Heart left ventricle (tissue), 13 donors: ENCODE measurements at regions not wholly inside any gene's neighbourhood (a gene's known extent, or its start where the extent isn't known, plus 50 kb on each side); places are given as distances from the start of the nearest gene placed in this dataset.

ENCODE experiments used
- CTCF ChIP-seq, 12 donors: fragments of 200-600 bp; sonication (generic) in 4 of 12; IDR thresholded peaks; one replicate each; pipeline versions ENCODE4 v1.5.0 to v1.8.0; 2018 to 2022; ENCODE audit warnings: antibody characterized with exemption in 12 of 12, mild to moderate bottlenecking in 5 of 12
- POLR2A ChIP-seq, 2 donors: fragments of 450-650 bp; IDR thresholded peaks; one replicate each; pipeline ENCODE4 v1.6.1; 2017; ENCODE audit warnings: antibody characterized with exemption in 2 of 2, mild to moderate bottlenecking in 2 of 2, moderate library complexity in 2 of 2
- donor health status: ischemic (EF 13 %, LVEDD 7.1; RV severe dilation, severe dysfunction).
- donor health status: DM: no; HTN: yes; CAD: no.
- donor health status: DM: no; HTN: no; CAD: no.
- donor health status: ischemic (EF 25% LVEDD 6.9; RV normal size, moderate dysfunction).
- donor health status: ischemic (EF 25% LVEDD 5.7; RV mildly dilated, moderate dysfunction).
- donor health status: ischemic (EF 35%, LVEDD 5.7; RV mildly dilated, moderate dysfunction).
- donor health status: nonischemic (EF 11% LVEDD 7.7; RV severe dilation, severe dysfunction).
- donor health status: DM: yes; HTN: yes; CAD: no.
- donor health status: PGD.
- donor health status: ischemic (EF 29% LVEDD 5.4; RV normal size, mild dysfunction).
- donor health status: nonischemic (EF 23%, LVEDD 6.1; RV moderate dilation, normal function).

GRCh38 chr1:59150577-59151386 is 146.1 kb upstream of the FGGY start:
- no peak for TF ChIP-seq POLR2A (IDR thresholded peaks at IDR 0.05)
- no peak for TF ChIP-seq CTCF (IDR thresholded peaks at IDR 0.05)
